Esophagus muscularis mucosa (tissue), 4 donors: ENCODE measurements at regions not wholly inside any gene's neighbourhood (a gene's known extent, or its start where the extent isn't known, plus 50 kb on each side); places are given as distances from the start of the nearest gene placed in this dataset.
"Not testable (repeated sequence)": the region's sequence is repeated elsewhere in the genome, so short reads cannot be mapped to it uniquely, and the experiment has no call there.

Experiments used
- DNase-seq: peaks from one replicate; pipeline ENCODE4 v3.0.0-alpha.2; 2017; ENCODE audit errors: extremely low spot score
- H3K27ac ChIP-seq, 4 donors: fragments of 200-600 bp; sonication (generic); replicated peaks in 1 of 4; 1 replicate in 3 of 4; 2 replicates in 1 of 4; pipeline ENCODE4 v1.5.1; 2016 to 2019; ENCODE audit warnings: mild to moderate bottlenecking in 1 of 4
- H3K27me3 ChIP-seq, 4 donors: fragments of 200-600 bp; sonication (generic); one replicate each; pipeline versions ENCODE4 v1.5.1 to v1.6.0; 2016 to 2019
- H3K36me3 ChIP-seq, 4 donors: fragments of 200-600 bp; sonication (generic); one replicate each; pipeline ENCODE4 v1.5.1; 2016 to 2019
- H3K4me1 ChIP-seq, 4 donors: fragments of 200-600 bp; sonication (generic); one replicate each; pipeline ENCODE4 v1.5.1; 2016 to 2019
- H3K4me3 ChIP-seq, 4 donors: fragments of 200-600 bp; sonication (generic); 1 replicate in 2 of 4; 2 replicates in 2 of 4; pipeline ENCODE4 v1.5.1; 2016 to 2019; ENCODE audit warnings: mild to moderate bottlenecking in 4 of 4, moderate library complexity in 1 of 4
- H3K9me3 ChIP-seq, 4 donors: fragments of 200-600 bp; sonication (generic); 1 replicate in 3 of 4; 2 replicates in 1 of 4; pipeline ENCODE4 v1.5.1; 2016 to 2019
- CTCF ChIP-seq, 3 experiments: fragments of 200-600 bp in 2 of 3; fragments of 450-650 bp in 1 of 3; sonication (generic) in 2 of 3; IDR thresholded peaks; one replicate each; pipeline ENCODE4 v1.5.1; 2017 to 2019; ENCODE audit warnings: antibody characterized with exemption in 3 of 3, mild to moderate bottlenecking in 2 of 3, moderate library complexity in 1 of 3
- EP300 ChIP-seq: sonication (generic); formaldehyde crosslinking; IDR thresholded peaks from one replicate; pipeline ENCODE4 v1.6.1; 2017; ENCODE audit warnings: antibody characterized with exemption
- POLR2A ChIP-seq: fragments of 450-650 bp; IDR thresholded peaks from one replicate; pipeline ENCODE4 v1.6.1; 2017; ENCODE audit warnings: antibody characterized with exemption, moderate library complexity, mild to moderate bottlenecking, low read depth
- POLR2AphosphoS5 ChIP-seq, 2 donors: sonication (generic); formaldehyde crosslinking; IDR thresholded peaks; one replicate each; pipeline ENCODE4 v1.6.1; 2017; ENCODE audit warnings: antibody characterized with exemption in 2 of 2
- WGBS: methylation state at CpG from one replicate; pipeline ENCODE4 v1.1.5; 2018; 5-methylcytosine and 5-hydroxymethylcytosine counted together
- intact Hi-C: fragments of 100-400 bp; cut with DNase I; formaldehyde crosslinking; loops from one replicate; pipeline ENCODE4 v1.15.1; 2023

- H3K27me3 ChIP-seq = no peaks in the 10 kb centered on the region
- TF ChIP-seq POLR2A (no peak), EP300 (no peak), CTCF (IDR thresholded peaks at IDR 0.05) (no peak), POLR2AphosphoS5 (IDR thresholded peaks at IDR 0.05) (no peak)
- H3K36me3 ChIP-seq = no peaks in the 10 kb centered on the region
- intact Hi-C loops = no loop called here
- DNase-seq = no peak
- no peak overlapping the region for H3K27ac ChIP-seq
- no peaks in the 10 kb centered on the region for H3K4me1 ChIP-seq
- 93% methylated on average over 13 of the region's 13 CpGs for WGBS
- no peak overlapping the region for H3K4me3 ChIP-seq
- H3K9me3 ChIP-seq = peaks cover 0 to 10% (median 3%) of the 10 kb centered on the region in 4 donors
Observed at GRCh38 chr6:9025228-9025627, 589.9 kb upstream of the SLC35B3 start.

GRCh38 chr6:9024246-9024645 is 588.9 kb upstream of the SLC35B3 start:
- DNase-seq, H3K4me3 ChIP-seq, H3K36me3 ChIP-seq, H3K27ac ChIP-seq, H3K4me1 ChIP-seq, intact Hi-C loops, H3K27me3 ChIP-seq, H3K9me3 ChIP-seq: not testable (repeated sequence)
- 92% methylated on average over 14 of the region's 38 CpGs for WGBS

GRCh38 chr6:9020001-9020400 is 584.7 kb upstream of the SLC35B3 start:
- intact Hi-C loops = no loop called here
- 52% methylated on average over 4 of the region's 4 CpGs for WGBS
- Histone ChIP-seq H3K27me3 (no peaks in the 10 kb centered on the region), H3K27ac (no peak overlapping the region), H3K9me3 (no peaks in the 10 kb centered on the region), H3K4me3 (no peak overlapping the region), H3K36me3 (no peaks in the 10 kb centered on the region), H3K4me1 (no peaks in the 10 kb centered on the region)
- TF ChIP-seq POLR2A (no peak), CTCF (IDR thresholded peaks at IDR 0.05) (no peak), POLR2AphosphoS5 (IDR thresholded peaks at IDR 0.05) (no peak), EP300 (no peak)
- DNase-seq = no peak

- TF ChIP-seq CTCF (IDR thresholded peaks at IDR 0.05) (no peak), EP300 (no peak), POLR2A (no peak), POLR2AphosphoS5 (IDR thresholded peaks at IDR 0.05) (no peak)
- no peaks in the 10 kb centered on the region for H3K4me1 ChIP-seq
- intact Hi-C loops = no loop called here
- H3K36me3 ChIP-seq = no peaks in the 10 kb centered on the region
- no peak overlapping the region for H3K4me3 ChIP-seq
- H3K9me3 ChIP-seq = no peaks in the 10 kb centered on the region
- H3K27ac ChIP-seq = no peak overlapping the region
- H3K27me3 ChIP-seq = no peaks in the 10 kb centered on the region
- 52% methylated on average over 6 of the region's 6 CpGs for WGBS
- DNase-seq = no peak
Observed at GRCh38 chr6:9009931-9010330, 574.6 kb upstream of the SLC35B3 start.

DNA sequence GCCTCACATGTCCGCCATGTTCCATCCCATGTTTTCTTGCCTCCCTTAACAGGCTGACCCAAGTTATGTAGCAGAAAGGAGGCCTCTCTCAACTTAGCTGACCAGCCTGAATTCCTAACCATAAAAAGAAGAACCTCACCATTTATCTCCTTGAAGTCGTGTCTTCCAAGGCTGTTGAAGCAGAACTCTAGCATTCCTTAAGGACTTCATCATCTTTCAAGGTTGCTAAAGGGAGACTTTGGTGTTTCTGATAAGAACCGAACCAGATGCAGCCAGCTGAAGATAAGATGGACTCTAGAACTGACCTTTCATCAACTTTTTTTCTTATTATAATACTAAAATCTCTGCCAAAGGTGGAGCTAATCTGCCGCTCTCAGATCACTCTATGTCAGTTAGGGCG is 571.7 kb upstream of the SLC35B3 start:
- H3K4me1 ChIP-seq = no peaks in the 10 kb centered on the region
- WGBS = 73% methylated on average over 5 of the region's 5 CpGs
- no peaks in the 10 kb centered on the region for H3K9me3 ChIP-seq
- no peaks in the 10 kb centered on the region for H3K36me3 ChIP-seq
- intact Hi-C loops = no loop called here
- no peak overlapping the region for H3K27ac ChIP-seq
- H3K27me3 ChIP-seq = no peaks in the 10 kb centered on the region
- DNase-seq = no peak
- no peak overlapping the region for H3K4me3 ChIP-seq
- TF ChIP-seq EP300 = no peak
- no peak for TF ChIP-seq POLR2AphosphoS5 (IDR thresholded peaks at IDR 0.05)
- no peak for TF ChIP-seq POLR2A
- TF ChIP-seq CTCF (IDR thresholded peaks at IDR 0.05) = no peak
